OCI-LY1 (cell line): ENCODE measurements at regions not wholly inside any gene's neighbourhood (a gene's known extent, or its start where the extent isn't known, plus 50 kb on each side); places are given as distances from the start of the nearest gene placed in this dataset.

ENCODE experiments used
- CTCF ChIP-seq: fragments of 200-600 bp; sonication (generic), shearing (Covaris generic); IDR thresholded peaks from 2 replicates; pipeline ENCODE4 v1.5.1; 2017; ENCODE audit warnings: mild to moderate bottlenecking, antibody characterized with exemption, low read length, moderate library complexity, mixed read lengths
- EZH2 ChIP-seq: fragments of 200-600 bp; sonication (generic), shearing (Covaris generic); IDR thresholded peaks from 2 replicates; pipeline ENCODE4 v1.8.0; 2017; ENCODE audit warnings: borderline replicate concordance, mixed run types, mild to moderate bottlenecking, antibody characterized with exemption, low read length, moderate library complexity, mixed read lengths

DNA sequence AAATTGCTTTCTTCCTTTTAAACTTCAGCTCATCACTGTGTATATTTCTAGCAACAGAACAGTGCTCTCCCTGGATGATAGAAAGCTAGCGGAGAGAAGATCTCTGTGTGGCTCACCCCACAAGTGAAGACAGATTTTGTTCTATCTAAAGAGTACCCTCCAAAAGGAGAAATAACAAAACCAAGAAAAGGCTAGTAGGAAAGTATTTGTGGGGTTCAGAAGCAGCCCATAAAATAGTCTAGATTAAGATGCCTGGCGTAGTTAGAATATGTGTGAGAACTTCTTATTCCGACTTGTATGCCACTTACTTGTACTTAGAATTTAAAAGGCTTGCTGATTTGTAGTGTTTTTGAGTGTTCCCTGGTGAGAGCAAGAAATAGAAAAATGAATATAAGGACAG lies 214.9 kb upstream of the IL12A start:
- TF ChIP-seq CTCF, result no peak
- no peak for TF ChIP-seq EZH2
